GM21619 (cell line): ENCODE measurements at regions not wholly inside any gene's neighbourhood (a gene's known extent, or its start where the extent isn't known, plus 50 kb on each side); places are given as distances from the start of the nearest gene placed in this dataset.
"Not testable (repeated sequence)": the region's sequence is repeated elsewhere in the genome, so short reads cannot be mapped to it uniquely, and the experiment has no call there.

Source experiments
- ATAC-seq: cut with Tn5 transposase; IDR thresholded peaks from one replicate; pipeline ENCODE4 v1.9.1; 2021; ENCODE audit not compliant: unreplicated experiment

GRCh38 chr18:43710135-43710534 is 432.8 kb upstream of the SYT4 start:
- ATAC-seq: no peak

GRCh38 chr18:43714343-43715010 is 437.2 kb upstream of the SYT4 start:
- ATAC-seq: no peak

GRCh38 chr18:43719267-43719795 is 442.0 kb upstream of the SYT4 start:
- no peak for ATAC-seq

GRCh38 chr18:43720041-43720440 is 442.8 kb upstream of the SYT4 start:
- no peak for ATAC-seq

- ATAC-seq: no peak
Observed at GRCh38 chr18:43735570-43735969, 458.3 kb upstream of the SYT4 start.

GRCh38 chr18:43744960-43745745 is 467.9 kb upstream of the SYT4 start:
- no peak for ATAC-seq

- no peak for ATAC-seq
Observed at GRCh38 chr18:43751203-43751602, 473.9 kb upstream of the SYT4 start.

- ATAC-seq: no peak
Observed at GRCh38 chr18:43751835-43752234, 474.5 kb upstream of the SYT4 start.

- ATAC-seq: no peak
Observed at GRCh38 chr18:43757273-43757672, 480.0 kb upstream of the SYT4 start.

- ATAC-seq: no peak
Observed at GRCh38 chr18:43758734-43759133, 481.4 kb upstream of the SYT4 start.

GRCh38 chr18:43760010-43760409 is 482.7 kb upstream of the SYT4 start:
- ATAC-seq: no peak

- no peak for ATAC-seq
Observed at GRCh38 chr18:43772907-43773306, 495.6 kb upstream of the SYT4 start.

- ATAC-seq: no peak
Observed at GRCh38 chr18:43774497-43774896, 497.2 kb upstream of the SYT4 start.

- ATAC-seq: no peak
Observed at GRCh38 chr18:43775591-43775990, 498.3 kb upstream of the SYT4 start.

GRCh38 chr18:43776997-43777396 is 499.7 kb upstream of the SYT4 start:
- ATAC-seq: no peak

- ATAC-seq: no peak
Observed at GRCh38 chr18:43777636-43778304, 500.5 kb upstream of the SYT4 start.

- no peak for ATAC-seq
Observed at GRCh38 chr18:43780782-43781340, 503.6 kb upstream of the SYT4 start.

- ATAC-seq: no peak
Observed at GRCh38 chr18:43785158-43785557, 507.9 kb upstream of the SYT4 start.

- no peak for ATAC-seq
Observed at GRCh38 chr18:43786893-43787292, 509.6 kb upstream of the SYT4 start.

- not testable (repeated sequence) for ATAC-seq
Observed at GRCh38 chr18:43787721-43788120, 510.4 kb upstream of the SYT4 start.

GRCh38 chr18:43789234-43790000 is 512.1 kb upstream of the SYT4 start:
- no peak for ATAC-seq
